AG10803 (cell line): ENCODE measurements at regions not wholly inside any gene's neighbourhood (a gene's known extent, or its start where the extent isn't known, plus 50 kb on each side); places are given as distances from the start of the nearest gene placed in this dataset.

ENCODE experiments used
- DNase-seq: peaks from one replicate; pipeline ENCODE4 v3.0.0; 2010; ENCODE audit warnings: low read depth
- H3K4me3 ChIP-seq: 2 replicates; pipeline ENCODE4 v1.5.1; 2011; ENCODE audit warnings: mild to moderate bottlenecking, low read length, control low read depth
- CTCF ChIP-seq: conservative IDR thresholded peaks from 2 replicates; pipeline ENCODE4 v1.5.1; 2011; ENCODE audit warnings: mild to moderate bottlenecking, low read length, control low read depth, inconsistent platforms

- DNase-seq, result no peak
- no peak for TF ChIP-seq CTCF
- no peak overlapping the region for H3K4me3 ChIP-seq
Observed at GRCh38 chr13:93060144-93060543, 166.5 kb upstream of the GPC6 start.

- peak; percentile 38 for DNase-seq
- TF ChIP-seq CTCF, result no peak
- H3K4me3 ChIP-seq, result no peak overlapping the region
Observed at GRCh38 chr13:93066187-93066586, 160.4 kb upstream of the GPC6 start.

- no peak for TF ChIP-seq CTCF
- no peak for DNase-seq
- no peak overlapping the region for H3K4me3 ChIP-seq
Observed at GRCh38 chr13:93079294-93079693, 147.3 kb upstream of the GPC6 start.

- DNase-seq, result no peak
- H3K4me3 ChIP-seq, result no peak overlapping the region
- no peak for TF ChIP-seq CTCF
Observed at GRCh38 chr13:93080166-93080565, 146.4 kb upstream of the GPC6 start.

GRCh38 chr13:93080587-93080986 is 146.0 kb upstream of the GPC6 start:
- DNase-seq, result no peak
- no peak overlapping the region for H3K4me3 ChIP-seq
- TF ChIP-seq CTCF, result no peak

GRCh38 chr13:93086329-93086728 is 140.3 kb upstream of the GPC6 start:
- no peak for TF ChIP-seq CTCF
- DNase-seq, result no peak

GRCh38 chr13:93098972-93099371 is 127.6 kb upstream of the GPC6 start:
- no peak for TF ChIP-seq CTCF
- no peak for DNase-seq
- H3K4me3 ChIP-seq, result no peak overlapping the region

More at GRCh38 chr13:93086329-93086728, 140.3 kb upstream of the GPC6 start:
- no peak overlapping the region for H3K4me3 ChIP-seq
